SK-N-SH (cell line): ENCODE measurements at regions not wholly inside any gene's neighbourhood (a gene's known extent, or its start where the extent isn't known, plus 50 kb on each side); places are given as distances from the start of the nearest gene placed in this dataset.

Source experiments
- CTCF ChIA-PET: fragments of 300-600, 350-600 bp; formaldehyde crosslinking; extraction: SDS; loops from one replicate; lab custom pipeline; 2021; lab: Yijun Ruan, JAX
- POLR2A ChIA-PET: fragments of 350-600 bp; sonication (Branson Sonifier 250); formaldehyde crosslinking; extraction: SDS; loops from one replicate; lab custom pipeline; 2020; ENCODE audit warnings: antibody characterized with exemption, inconsistent platforms; lab: Yijun Ruan, JAX
- DNase-seq: peaks from one replicate; pipeline ENCODE4 v3.0.0; 2012
- H2AFZ ChIP-seq: fragments of 200-600 bp; sonication (generic); 2 replicates; pipeline ENCODE4 v1.8.1; 2016; ENCODE audit warnings: antibody characterized with exemption, mild to moderate bottlenecking, low read depth
- H3F3A ChIP-seq: fragments of 200-600 bp; sonication (generic); replicated peaks from 2 replicates; pipeline ENCODE3; 2016; ENCODE audit warnings: antibody characterized with exemption, mild to moderate bottlenecking; ENCODE audit not compliant: insufficient read depth
- H3K27ac ChIP-seq, 2 experiments: fragments of 200-500 bp in 1 of 2; fragments of 200-600 bp in 1 of 2; sonication (Bioruptor generic) in 1 of 2; sonication (generic), shearing (Covaris generic) in 1 of 2; 2 replicates each; pipeline versions ENCODE4 v1.5.1 to v1.6.1; 2014 to 2016; ENCODE audit warnings: low read depth in 2 of 2, inconsistent platforms in 1 of 2, low read length in 1 of 2, mild to moderate bottlenecking in 1 of 2, mixed read lengths in 1 of 2
- H3K27me3 ChIP-seq: fragments of 200-600 bp; sonication (generic), shearing (Covaris generic); 2 replicates; pipeline ENCODE4 v1.6.1; 2016; ENCODE audit warnings: mixed run types; ENCODE audit not compliant: insufficient read depth
- H3K36me3 ChIP-seq, 2 experiments: fragments of 200-500 bp in 1 of 2; fragments of 200-600 bp in 1 of 2; sonication (Bioruptor generic) in 1 of 2; sonication (generic) in 1 of 2; replicated peaks in 1 of 2; 2 replicates each; pipeline versions ENCODE3 to v1.5.1; 2014 to 2016; ENCODE audit warnings: low read length in 1 of 2, mild to moderate bottlenecking in 1 of 2; ENCODE audit not compliant: insufficient read depth in 2 of 2, control insufficient read depth in 1 of 2
- H3K4me1 ChIP-seq, 2 experiments: fragments of 200-500 bp in 1 of 2; fragments of 200-600 bp in 1 of 2; sonication (Bioruptor generic) in 1 of 2; sonication (generic), shearing (Covaris generic) in 1 of 2; 2 replicates each; pipeline versions ENCODE4 v1.5.1 to v1.6.1; 2014 to 2016; ENCODE audit warnings: low read depth in 1 of 2, low read length in 1 of 2, mixed run types in 1 of 2; ENCODE audit not compliant: insufficient read depth in 2 of 2, control insufficient read depth in 1 of 2
- H3K4me2 ChIP-seq: fragments of 200-600 bp; sonication (generic), shearing (Covaris generic); 2 replicates; pipeline ENCODE4 v1.6.1; 2017; ENCODE audit warnings: mixed run types
- H3K4me3 ChIP-seq, 2 experiments: fragments of 200-500 bp in 1 of 2; fragments of 200-600 bp in 1 of 2; sonication (Bioruptor generic) in 1 of 2; sonication (generic), shearing (Covaris generic) in 1 of 2; 2 replicates each; pipeline versions ENCODE4 v1.5.1 to v1.8.1; 2014 to 2016; ENCODE audit warnings: low read depth in 2 of 2, inconsistent platforms in 1 of 2, low read length in 1 of 2, mild to moderate bottlenecking in 1 of 2, mixed read lengths in 1 of 2, moderate library complexity in 1 of 2
- H3K79me2 ChIP-seq: fragments of 200-600 bp; sonication (generic); 2 replicates; pipeline ENCODE4 v1.8.1; 2017; ENCODE audit warnings: mild to moderate bottlenecking; ENCODE audit not compliant: insufficient read depth
- H3K9ac ChIP-seq: fragments of 200-600 bp; sonication (generic); 2 replicates; pipeline ENCODE4 v1.6.1; 2017; ENCODE audit warnings: mixed run types
- H3K9me2 ChIP-seq: fragments of 200-600 bp; sonication (generic); 2 replicates; pipeline ENCODE4 v1.6.1; 2017; ENCODE audit warnings: mixed run types
- H3K9me3 ChIP-seq: fragments of 200-600 bp; sonication (generic); 2 replicates; pipeline ENCODE4 v1.6.1; 2017; ENCODE audit warnings: mixed run types, mild to moderate bottlenecking, moderate library complexity
- H4K20me1 ChIP-seq: fragments of 200-600 bp; sonication (generic); 2 replicates; pipeline ENCODE4 v1.6.1; 2017; ENCODE audit warnings: mild to moderate bottlenecking, mixed run types; ENCODE audit not compliant: insufficient read depth
- CHD2 ChIP-seq: fragments of 150-350 bp; IDR thresholded peaks from 2 replicates; pipeline ENCODE4 v1.6.1; 2018; ENCODE audit warnings: low read length; ENCODE audit not compliant: partially characterized antibody
- ELF1 ChIP-seq: IDR thresholded peaks from 2 replicates; pipeline ENCODE4 v1.4.0; 2012
- EZH2phosphoT487 ChIP-seq: fragments of 200-600 bp; sonication (generic); IDR thresholded peaks from 2 replicates; pipeline ENCODE4 v1.6.1; 2017; ENCODE audit warnings: low read depth, mixed run types, mild to moderate bottlenecking, antibody characterized with exemption, moderate library complexity, borderline replicate concordance
- FOSL2 ChIP-seq: IDR thresholded peaks from 2 replicates; pipeline ENCODE4 v1.4.0; 2012; ENCODE audit warnings: low read depth, mild to moderate bottlenecking, moderate library complexity, borderline replicate concordance
- FOXM1 ChIP-seq: IDR thresholded peaks from 2 replicates; pipeline ENCODE4 v1.4.0; 2012; ENCODE audit warnings: low read depth, mild to moderate bottlenecking
- GABPA ChIP-seq: IDR thresholded peaks from 2 replicates; pipeline ENCODE4 v1.4.0; 2012; ENCODE audit warnings: low read depth, mild to moderate bottlenecking
- GATA2 ChIP-seq: sonication (generic); formaldehyde crosslinking; IDR thresholded peaks from 2 replicates; pipeline ENCODE4 v1.5.0; 2020; ENCODE audit warnings: mild to moderate bottlenecking, missing genetic modification reagents
- JUND ChIP-seq: IDR thresholded peaks from 2 replicates; pipeline ENCODE4 v1.4.0; 2012
- MXI1 ChIP-seq: IDR thresholded peaks from 2 replicates; pipeline ENCODE4 v1.6.1; 2012; ENCODE audit warnings: mild to moderate bottlenecking, low read depth, low read length, improper control_type of control experiment
- POLR2AphosphoS5 ChIP-seq: IDR thresholded peaks from 2 replicates; pipeline ENCODE4 v1.6.1; 2012; ENCODE audit warnings: low read depth, low read length
- RAD21 ChIP-seq: IDR thresholded peaks from 2 replicates; pipeline ENCODE4 v1.6.1; 2012; ENCODE audit warnings: mild to moderate bottlenecking, low read length
- RXRA ChIP-seq: IDR thresholded peaks from 2 replicates; pipeline ENCODE4 v1.4.0; 2012; ENCODE audit warnings: low read depth, mild to moderate bottlenecking, borderline replicate concordance
- SIN3A ChIP-seq: IDR thresholded peaks from 2 replicates; pipeline ENCODE4 v1.6.1; 2012; ENCODE audit warnings: low read depth, mild to moderate bottlenecking, low read length, moderate library complexity, borderline replicate concordance
- SMC3 ChIP-seq: IDR thresholded peaks from 2 replicates; pipeline ENCODE4 v1.6.1; 2012; ENCODE audit warnings: low read depth, low read length, improper control_type of control experiment
- TAF1 ChIP-seq: IDR thresholded peaks from 2 replicates; pipeline ENCODE4 v1.6.1; 2012; ENCODE audit warnings: low read depth, mild to moderate bottlenecking, low read length, moderate library complexity, borderline replicate concordance
- TCF12 ChIP-seq: IDR thresholded peaks from 2 replicates; pipeline ENCODE4 v1.4.0; 2012
- TEAD4 ChIP-seq: IDR thresholded peaks from 2 replicates; pipeline ENCODE4 v1.4.0; 2012; ENCODE audit warnings: mild to moderate bottlenecking, borderline replicate concordance; ENCODE audit not compliant: insufficient read depth
- YY1 ChIP-seq: IDR thresholded peaks from 2 replicates; pipeline ENCODE4 v1.4.0; 2012; ENCODE audit warnings: low read depth, mild to moderate bottlenecking
- WGBS: methylation state at CpG from one replicate; pipeline ENCODE4 v1.1.6; 2017; ENCODE audit warnings: low lambda C conversion rate; 5-methylcytosine and 5-hydroxymethylcytosine counted together
- TF ChIP-seq, protein P1 (sequence below): IDR thresholded peaks from 2 replicates; pipeline ENCODE4 v1.4.0; 2012; ENCODE audit warnings: low read depth
- TF ChIP-seq, protein P2 (sequence below): IDR thresholded peaks from 2 replicates; pipeline ENCODE4; 2012
- TF ChIP-seq, protein P3 (sequence below): IDR thresholded peaks from 2 replicates; pipeline ENCODE4 v1.4.0; 2012; ENCODE audit warnings: low read depth, borderline replicate concordance
- TF ChIP-seq, protein P4 (sequence below): IDR thresholded peaks from 2 replicates; pipeline ENCODE4 v1.4.0; 2012; ENCODE audit warnings: low read depth, borderline replicate concordance
- TF ChIP-seq, protein P5 (sequence below): fragments of 200-600 bp; sonication (generic); IDR thresholded peaks from 2 replicates; pipeline ENCODE4 v1.6.1; 2017; ENCODE audit warnings: antibody characterized with exemption, mild to moderate bottlenecking, moderate library complexity

DNA sequence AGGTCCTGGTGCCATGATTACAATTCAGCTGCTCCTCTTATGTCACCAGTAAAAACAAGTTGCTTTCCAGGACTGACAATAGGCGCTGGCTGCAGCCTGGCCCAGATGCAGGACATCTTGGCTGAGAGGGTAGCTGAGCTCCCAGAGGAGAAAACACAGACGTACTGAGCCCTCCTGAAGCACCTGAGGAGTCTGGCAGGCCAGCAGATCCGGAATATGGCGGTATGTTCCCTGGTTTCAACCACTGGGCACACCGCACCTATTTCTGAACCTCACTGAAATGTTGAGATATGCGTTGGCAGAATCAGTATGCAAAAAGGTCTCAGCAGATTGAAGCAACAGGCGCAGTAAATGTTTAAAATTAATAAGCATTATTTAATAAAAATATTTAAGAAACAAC, 73.1 kb upstream of the BZW1 start:
- H4K20me1 ChIP-seq, result no peaks in the 10 kb centered on the region
- no peak overlapping the region for H2AFZ ChIP-seq
- H3K9ac ChIP-seq, result no peak overlapping the region
- ChIA-PET POLR2A (no interaction called here), CTCF (interaction anchor here (0.7 to 14.9 kb wide), 2 partner anchors 30 to 403 kb away, joined by 3 to 230 read pairs; no protein-coding TSS in a partner anchor)
- TF ChIP-seq RXRA (no peak), JUND (no peak), CHD2 (no peak), GATA2 (CRISPR knock-in tag) (no peak), TCF12 (no peak), TAF1 (no peak), FOXM1 (no peak), SMC3 (no peak)
- TF ChIP-seq, protein P1, sequence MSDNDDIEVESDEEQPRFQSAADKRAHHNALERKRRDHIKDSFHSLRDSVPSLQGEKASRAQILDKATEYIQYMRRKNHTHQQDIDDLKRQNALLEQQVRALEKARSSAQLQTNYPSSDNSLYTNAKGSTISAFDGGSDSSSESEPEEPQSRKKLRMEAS, result no peak
- TF ChIP-seq, protein P2, sequence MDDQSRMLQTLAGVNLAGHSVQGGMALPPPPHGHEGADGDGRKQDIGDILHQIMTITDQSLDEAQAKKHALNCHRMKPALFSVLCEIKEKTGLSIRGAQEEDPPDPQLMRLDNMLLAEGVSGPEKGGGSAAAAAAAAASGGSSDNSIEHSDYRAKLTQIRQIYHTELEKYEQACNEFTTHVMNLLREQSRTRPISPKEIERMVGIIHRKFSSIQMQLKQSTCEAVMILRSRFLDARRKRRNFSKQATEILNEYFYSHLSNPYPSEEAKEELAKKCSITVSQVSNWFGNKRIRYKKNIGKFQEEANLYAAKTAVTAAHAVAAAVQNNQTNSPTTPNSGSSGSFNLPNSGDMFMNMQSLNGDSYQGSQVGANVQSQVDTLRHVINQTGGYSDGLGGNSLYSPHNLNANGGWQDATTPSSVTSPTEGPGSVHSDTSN, result no peak
- H3K9me3 ChIP-seq, result no peaks in the 10 kb centered on the region
- no peaks in the 10 kb centered on the region for H3K79me2 ChIP-seq
- H3K4me2 ChIP-seq, result no peak overlapping the region
- peaks cover 0 to 9% of the 10 kb centered on the region in 2 experiments; a peak in 2 of 4 replicates for H3K4me1 ChIP-seq
- 79% methylated on average over 7 of the region's 7 CpGs for WGBS
- no peaks in the 10 kb centered on the region for H3K9me2 ChIP-seq
- H3K27me3 ChIP-seq, result no peaks in the 10 kb centered on the region
- no peaks in the 10 kb centered on the region for H3K36me3 ChIP-seq
- H3K27ac ChIP-seq, result no peak overlapping the region
- peaks cover 5% of the 10 kb centered on the region for H3F3A ChIP-seq
- no peak overlapping the region for H3K4me3 ChIP-seq
- no peak for DNase-seq

GRCh38 chr2:200740907-200741306, 70.8 kb upstream of the BZW1 start:
- Histone ChIP-seq H3K9me2 (no peaks in the 10 kb centered on the region), H3K9ac (no peak overlapping the region), H3K36me3 (no peaks in the 10 kb centered on the region), H2AFZ (no peak overlapping the region), H3K4me2 (no peak overlapping the region), H3K9me3 (no peaks in the 10 kb centered on the region), H3K79me2 (no peaks in the 10 kb centered on the region), H3K4me3 (no peak overlapping the region), H3F3A (no peaks in the 10 kb centered on the region), H3K27ac (no peak overlapping the region), H3K4me1 (peaks cover 0 to 16% of the 10 kb centered on the region in 2 experiments; a peak in 2 of 4 replicates), H3K27me3 (no peaks in the 10 kb centered on the region), H4K20me1 (no peaks in the 10 kb centered on the region)
- no peak for DNase-seq
- ChIA-PET POLR2A (no interaction called here), CTCF (interaction anchor here (14.9 kb wide), 1 partner anchor 32 kb away, joined by 230 read pairs; no protein-coding TSS in a partner anchor)
- 86% methylated on average over 5 of the region's 6 CpGs for WGBS
- TF ChIP-seq GATA2 (CRISPR knock-in tag) (no peak), YY1 (no peak), FOXM1 (no peak), ELF1 (no peak), EZH2phosphoT487 (no peak), TCF12 (no peak), CHD2 (no peak), RXRA (no peak), SIN3A (no peak), TEAD4 (no peak), RAD21 (no peak), MXI1 (no peak), FOSL2 (no peak), GABPA (no peak), POLR2AphosphoS5 (no peak), TAF1 (no peak)
- TF ChIP-seq, protein P3, sequence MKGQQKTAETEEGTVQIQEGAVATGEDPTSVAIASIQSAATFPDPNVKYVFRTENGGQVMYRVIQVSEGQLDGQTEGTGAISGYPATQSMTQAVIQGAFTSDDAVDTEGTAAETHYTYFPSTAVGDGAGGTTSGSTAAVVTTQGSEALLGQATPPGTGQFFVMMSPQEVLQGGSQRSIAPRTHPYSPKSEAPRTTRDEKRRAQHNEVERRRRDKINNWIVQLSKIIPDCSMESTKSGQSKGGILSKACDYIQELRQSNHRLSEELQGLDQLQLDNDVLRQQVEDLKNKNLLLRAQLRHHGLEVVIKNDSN, result no peak
- TF ChIP-seq, protein P4, sequence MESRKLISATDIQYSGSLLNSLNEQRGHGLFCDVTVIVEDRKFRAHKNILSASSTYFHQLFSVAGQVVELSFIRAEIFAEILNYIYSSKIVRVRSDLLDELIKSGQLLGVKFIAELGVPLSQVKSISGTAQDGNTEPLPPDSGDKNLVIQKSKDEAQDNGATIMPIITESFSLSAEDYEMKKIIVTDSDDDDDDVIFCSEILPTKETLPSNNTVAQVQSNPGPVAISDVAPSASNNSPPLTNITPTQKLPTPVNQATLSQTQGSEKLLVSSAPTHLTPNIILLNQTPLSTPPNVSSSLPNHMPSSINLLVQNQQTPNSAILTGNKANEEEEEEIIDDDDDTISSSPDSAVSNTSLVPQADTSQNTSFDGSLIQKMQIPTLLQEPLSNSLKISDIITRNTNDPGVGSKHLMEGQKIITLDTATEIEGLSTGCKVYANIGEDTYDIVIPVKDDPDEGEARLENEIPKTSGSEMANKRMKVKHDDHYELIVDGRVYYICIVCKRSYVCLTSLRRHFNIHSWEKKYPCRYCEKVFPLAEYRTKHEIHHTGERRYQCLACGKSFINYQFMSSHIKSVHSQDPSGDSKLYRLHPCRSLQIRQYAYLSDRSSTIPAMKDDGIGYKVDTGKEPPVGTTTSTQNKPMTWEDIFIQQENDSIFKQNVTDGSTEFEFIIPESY, result no peak
- TF ChIP-seq, protein P5, sequence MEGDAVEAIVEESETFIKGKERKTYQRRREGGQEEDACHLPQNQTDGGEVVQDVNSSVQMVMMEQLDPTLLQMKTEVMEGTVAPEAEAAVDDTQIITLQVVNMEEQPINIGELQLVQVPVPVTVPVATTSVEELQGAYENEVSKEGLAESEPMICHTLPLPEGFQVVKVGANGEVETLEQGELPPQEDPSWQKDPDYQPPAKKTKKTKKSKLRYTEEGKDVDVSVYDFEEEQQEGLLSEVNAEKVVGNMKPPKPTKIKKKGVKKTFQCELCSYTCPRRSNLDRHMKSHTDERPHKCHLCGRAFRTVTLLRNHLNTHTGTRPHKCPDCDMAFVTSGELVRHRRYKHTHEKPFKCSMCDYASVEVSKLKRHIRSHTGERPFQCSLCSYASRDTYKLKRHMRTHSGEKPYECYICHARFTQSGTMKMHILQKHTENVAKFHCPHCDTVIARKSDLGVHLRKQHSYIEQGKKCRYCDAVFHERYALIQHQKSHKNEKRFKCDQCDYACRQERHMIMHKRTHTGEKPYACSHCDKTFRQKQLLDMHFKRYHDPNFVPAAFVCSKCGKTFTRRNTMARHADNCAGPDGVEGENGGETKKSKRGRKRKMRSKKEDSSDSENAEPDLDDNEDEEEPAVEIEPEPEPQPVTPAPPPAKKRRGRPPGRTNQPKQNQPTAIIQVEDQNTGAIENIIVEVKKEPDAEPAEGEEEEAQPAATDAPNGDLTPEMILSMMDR, result no peak
